ENCODE measurements at regions not wholly inside any gene's neighbourhood (a gene's known extent, or its start where the extent isn't known, plus 50 kb on each side); places are given as distances from the start of the nearest gene placed in this dataset.
A peak's percentile ranks its signal among the peaks of the same experiment; 100 is the strongest.

DNA sequence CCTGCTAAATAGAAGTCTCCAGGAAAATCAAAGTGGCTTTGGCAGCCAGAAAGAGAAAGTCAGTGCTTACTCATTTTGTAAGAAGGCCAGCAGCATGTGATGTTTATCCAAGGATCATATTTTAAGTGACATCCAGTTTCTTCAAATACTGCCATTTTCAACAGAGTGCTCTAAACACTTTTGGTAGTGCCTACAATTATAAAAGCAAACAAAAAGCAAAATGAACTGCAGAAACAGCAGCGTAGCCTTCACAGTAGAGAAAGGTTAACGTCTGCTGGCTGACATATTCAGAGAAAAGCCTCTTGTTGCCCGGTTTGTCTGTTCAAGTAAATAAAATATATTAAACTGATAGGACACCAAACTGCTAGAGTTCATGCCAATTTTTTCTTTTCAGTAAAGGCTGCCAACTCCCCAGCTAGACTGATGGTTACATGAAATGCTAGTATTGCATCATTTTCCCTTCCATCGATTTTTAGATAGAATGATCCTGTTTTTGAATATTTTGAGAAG is 705.7 kb upstream of the SLC35B3 start:
- H3K4me3 ChIP-seq (ENCODE audit: control insufficient read depth, low read depth, low read length): no peak overlapping the region
- TF ChIP-seq, protein P1, sequence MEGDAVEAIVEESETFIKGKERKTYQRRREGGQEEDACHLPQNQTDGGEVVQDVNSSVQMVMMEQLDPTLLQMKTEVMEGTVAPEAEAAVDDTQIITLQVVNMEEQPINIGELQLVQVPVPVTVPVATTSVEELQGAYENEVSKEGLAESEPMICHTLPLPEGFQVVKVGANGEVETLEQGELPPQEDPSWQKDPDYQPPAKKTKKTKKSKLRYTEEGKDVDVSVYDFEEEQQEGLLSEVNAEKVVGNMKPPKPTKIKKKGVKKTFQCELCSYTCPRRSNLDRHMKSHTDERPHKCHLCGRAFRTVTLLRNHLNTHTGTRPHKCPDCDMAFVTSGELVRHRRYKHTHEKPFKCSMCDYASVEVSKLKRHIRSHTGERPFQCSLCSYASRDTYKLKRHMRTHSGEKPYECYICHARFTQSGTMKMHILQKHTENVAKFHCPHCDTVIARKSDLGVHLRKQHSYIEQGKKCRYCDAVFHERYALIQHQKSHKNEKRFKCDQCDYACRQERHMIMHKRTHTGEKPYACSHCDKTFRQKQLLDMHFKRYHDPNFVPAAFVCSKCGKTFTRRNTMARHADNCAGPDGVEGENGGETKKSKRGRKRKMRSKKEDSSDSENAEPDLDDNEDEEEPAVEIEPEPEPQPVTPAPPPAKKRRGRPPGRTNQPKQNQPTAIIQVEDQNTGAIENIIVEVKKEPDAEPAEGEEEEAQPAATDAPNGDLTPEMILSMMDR (conservative IDR thresholded peaks at IDR 0.05; ENCODE audit: control insufficient read depth, insufficient read depth, low read depth, low read length): no peak
- peak; percentile 8 for DNase-seq (ENCODE audit: low read depth)

DNA sequence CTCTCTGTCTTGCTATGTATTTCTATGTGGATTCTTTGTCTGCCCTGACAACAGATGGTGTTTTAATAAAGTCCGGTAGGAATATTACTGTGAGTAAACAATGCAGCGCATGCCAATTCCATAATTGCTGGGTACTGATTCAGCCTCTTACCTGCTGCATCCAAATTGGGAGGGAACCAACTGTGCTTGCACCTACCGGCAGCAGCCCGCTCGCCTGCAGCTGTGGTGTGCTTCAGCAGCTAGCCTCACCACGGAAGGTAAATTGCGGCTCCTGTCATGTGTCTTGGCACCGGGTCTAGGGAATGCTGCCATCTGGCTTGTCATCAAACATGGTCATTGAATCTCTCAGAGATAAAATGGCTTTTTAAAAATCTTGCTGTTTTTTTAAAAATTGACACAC is 704.8 kb upstream of the SLC35B3 start:
- H3K4me3 ChIP-seq (ENCODE audit: control insufficient read depth, low read depth, low read length): no peak overlapping the region
- TF ChIP-seq, protein P1 (conservative IDR thresholded peaks at IDR 0.05; ENCODE audit: control insufficient read depth, insufficient read depth, low read depth, low read length): no peak
- no peak for DNase-seq (ENCODE audit: low read depth)

DNA sequence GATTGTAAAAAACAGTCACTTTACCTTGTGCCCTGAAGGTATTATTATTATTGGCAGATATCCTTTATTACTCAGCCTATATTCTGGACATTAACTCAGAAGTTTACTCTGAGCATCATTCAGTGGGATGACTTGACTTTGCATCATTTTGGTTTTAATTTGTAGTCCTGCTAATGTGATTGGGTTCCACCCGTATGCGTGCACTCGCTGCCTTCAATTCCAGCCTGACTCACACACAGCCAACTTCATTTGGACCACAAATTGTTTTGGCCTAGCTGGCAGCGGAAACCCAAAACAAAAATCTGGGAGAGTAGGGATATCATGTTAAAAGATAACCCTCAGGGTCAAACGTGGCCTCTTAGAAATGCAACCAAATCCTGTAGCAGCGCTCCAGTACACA is 704.4 kb upstream of the SLC35B3 start:
- TF ChIP-seq, protein P1 (conservative IDR thresholded peaks at IDR 0.05; ENCODE audit: control insufficient read depth, insufficient read depth, low read depth, low read length): no peak

DNA sequence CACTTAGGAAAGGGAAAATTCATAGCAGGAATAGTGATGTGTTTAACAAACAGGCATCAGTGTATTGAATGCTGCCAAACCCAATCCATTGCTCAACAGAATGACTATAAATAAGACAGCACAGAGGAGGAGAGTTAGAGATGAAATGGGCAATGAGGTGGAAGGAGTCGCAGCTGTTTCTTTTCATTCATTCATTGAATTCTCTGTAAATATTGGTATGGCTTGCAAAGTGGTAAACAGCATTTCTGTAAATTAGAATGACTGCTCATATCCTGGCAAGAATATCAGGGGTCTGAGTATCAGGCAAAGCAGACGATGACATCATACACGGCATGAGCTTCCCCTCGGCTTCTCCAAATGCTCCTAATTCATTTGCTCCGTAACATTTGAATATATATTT is 703.6 kb upstream of the SLC35B3 start:
- TF ChIP-seq, protein P1 (conservative IDR thresholded peaks at IDR 0.05; ENCODE audit: control insufficient read depth, insufficient read depth, low read depth, low read length): no peak
- no peak overlapping the region for H3K4me3 ChIP-seq (ENCODE audit: control insufficient read depth, low read depth, low read length)
- peak; percentile 12 for DNase-seq (ENCODE audit: low read depth)

More for the DNA sequence above, 704.4 kb upstream of the SLC35B3 start:
- H3K4me3 ChIP-seq (ENCODE audit: control insufficient read depth, low read depth, low read length): no peak overlapping the region
- peak; percentile 56 for DNase-seq (ENCODE audit: low read depth)

DNA sequence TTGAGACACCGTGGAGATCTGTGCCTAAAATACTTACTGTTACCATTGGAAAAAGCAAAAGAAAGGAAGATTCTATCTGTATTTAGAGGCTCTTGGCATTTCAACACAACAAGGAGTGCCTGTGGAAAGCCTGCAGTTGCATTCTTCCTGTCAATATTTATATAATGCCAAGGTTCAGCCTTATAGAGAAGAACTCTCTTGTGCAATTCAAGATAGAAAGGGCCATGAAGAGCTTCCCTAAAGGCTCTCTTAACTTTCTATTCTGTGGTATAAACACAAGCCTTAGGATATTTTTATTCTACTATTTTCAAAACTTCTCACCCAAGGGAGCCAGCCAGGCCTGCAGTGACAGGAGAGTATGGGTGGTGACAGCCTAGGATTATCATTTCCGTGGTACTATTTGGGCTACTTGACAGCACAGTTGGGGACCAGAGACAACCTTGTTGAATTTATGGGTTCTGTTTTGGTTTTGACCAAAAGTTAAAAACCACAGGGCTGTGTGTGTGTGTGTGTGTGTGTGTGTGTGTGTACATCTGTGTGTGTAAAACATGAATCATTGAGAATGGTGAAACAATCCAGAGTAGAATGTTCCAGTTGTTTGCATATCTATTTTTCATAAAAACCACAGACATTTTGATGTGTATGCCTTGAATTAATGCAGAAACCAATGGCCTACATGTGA is 700.9 kb upstream of the SLC35B3 start:
- no peak for DNase-seq (ENCODE audit: low read depth)

DNA sequence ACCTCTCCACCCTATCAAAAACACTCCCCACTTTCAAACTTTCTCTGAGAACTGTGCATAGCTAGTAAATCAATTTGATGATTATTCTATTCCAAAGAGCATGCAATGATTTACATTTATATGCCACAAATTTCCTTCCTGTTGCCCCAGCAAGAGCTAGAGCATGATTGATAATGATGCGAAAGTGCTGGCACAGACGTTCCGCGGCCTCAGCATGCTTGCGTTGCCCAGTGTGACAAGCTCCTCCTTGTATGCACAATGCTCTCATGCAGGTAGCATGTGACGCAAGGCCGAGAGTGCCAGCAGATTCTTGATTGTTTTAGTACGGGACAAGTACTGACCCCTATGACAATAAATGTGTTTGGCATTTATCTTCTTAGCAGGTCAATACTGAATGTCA is 696.3 kb upstream of the SLC35B3 start:
- TF ChIP-seq, protein P1 (conservative IDR thresholded peaks at IDR 0.05; ENCODE audit: control insufficient read depth, insufficient read depth, low read depth, low read length): no peak
- no peak overlapping the region for H3K4me3 ChIP-seq (ENCODE audit: control insufficient read depth, low read depth, low read length)
- no peak for DNase-seq (ENCODE audit: low read depth)

More for the DNA sequence above, 700.9 kb upstream of the SLC35B3 start:
- H3K4me3 ChIP-seq (ENCODE audit: control insufficient read depth, low read depth, low read length): no peak overlapping the region
- TF ChIP-seq, protein P1 (conservative IDR thresholded peaks at IDR 0.05; ENCODE audit: control insufficient read depth, insufficient read depth, low read depth, low read length): no peak
